Stimulated activated CD4-positive, alpha-beta T cell treated with anti-CD3 and anti-CD28 coated beads, Interleukin-2, amount 100 ng/mL, for 48 hours (primary cell): ENCODE measurements at regions not wholly inside any gene's neighbourhood (a gene's known extent, or its start where the extent isn't known, plus 50 kb on each side); places are given as distances from the start of the nearest gene placed in this dataset.

Source experiments
- DNase-seq, 2 donors: peaks; one replicate each; pipeline ENCODE4 v3.0.0-alpha.2; 2020

DNA sequence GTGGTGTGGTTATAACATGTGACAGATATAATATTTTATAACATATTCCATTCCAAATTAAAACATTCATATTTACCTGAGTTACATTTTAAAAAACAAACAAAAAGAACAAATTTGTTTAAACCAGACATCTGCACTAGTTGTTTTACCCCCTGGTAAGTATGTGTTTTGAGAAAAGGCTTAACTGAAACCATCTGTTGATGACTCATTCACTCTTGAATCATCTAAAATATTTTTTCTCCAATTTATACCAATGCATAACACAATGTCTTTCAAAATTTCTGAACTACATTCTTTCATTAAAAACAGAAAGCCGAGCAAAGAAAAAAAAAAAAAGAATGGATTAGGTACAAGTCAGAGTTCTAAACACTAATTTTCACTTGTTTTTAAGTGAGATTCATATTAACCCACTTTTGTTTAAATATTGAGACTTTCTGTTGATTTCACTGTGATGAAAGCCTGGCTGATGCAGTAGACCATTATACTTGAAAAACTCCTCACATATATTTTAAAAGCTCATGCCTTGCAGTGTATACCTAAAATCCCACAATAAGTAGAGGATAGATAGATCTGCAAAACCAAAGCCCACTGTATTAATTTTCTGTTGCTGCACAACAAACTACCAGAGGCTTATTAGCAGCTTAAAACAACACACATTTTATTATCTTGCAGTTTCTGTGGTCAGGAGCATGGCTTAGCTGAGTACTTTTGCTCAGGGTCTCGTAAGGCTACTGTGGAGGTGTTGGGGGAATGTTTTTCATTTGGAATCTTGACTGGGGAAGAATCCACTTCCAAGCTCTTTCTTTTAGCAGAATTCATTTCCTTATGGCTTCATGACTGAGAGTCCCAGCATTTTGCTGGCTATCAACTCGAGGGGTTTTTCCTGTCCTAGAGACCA, 221.5 kb downstream of the PCDH18 start:
- no peak for DNase-seq

DNA sequence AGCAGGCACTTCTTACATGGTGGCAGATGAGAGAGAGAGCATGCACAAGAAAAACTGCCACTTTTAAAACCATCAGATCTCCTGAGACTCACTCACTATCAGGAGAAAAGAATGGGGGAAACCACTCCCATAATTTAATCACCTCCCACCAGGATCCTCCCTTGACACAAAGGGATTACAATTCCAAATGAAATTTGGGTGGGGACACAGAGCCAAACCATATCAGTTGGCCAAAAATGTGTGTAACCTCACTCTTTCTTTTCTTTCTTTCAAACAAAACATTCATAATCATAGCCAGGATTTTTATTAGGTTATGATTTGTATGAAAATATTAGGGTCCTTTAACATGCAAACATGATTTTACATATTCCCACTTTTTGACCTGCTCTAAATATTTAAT, 222.1 kb downstream of the PCDH18 start:
- no peak for DNase-seq

DNA sequence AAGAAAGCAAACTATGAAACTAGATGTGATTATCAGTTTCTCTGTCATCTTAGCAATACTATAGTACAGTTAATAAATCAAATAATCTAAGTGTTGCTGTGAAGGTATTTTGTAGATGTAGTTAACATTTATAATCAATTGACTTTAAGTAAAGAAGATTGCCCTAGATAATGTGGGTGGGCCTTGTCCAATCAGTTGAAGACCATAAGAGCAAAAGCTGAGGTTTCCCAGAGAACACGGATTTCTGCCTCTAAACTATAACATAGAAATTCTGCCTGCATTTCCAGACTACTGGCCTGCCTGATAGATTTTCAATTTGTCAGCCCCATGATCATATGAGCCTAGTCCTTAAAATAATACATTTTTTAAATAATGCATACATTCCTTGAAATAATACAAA, 222.9 kb downstream of the PCDH18 start:
- DNase-seq, result no peak

DNA sequence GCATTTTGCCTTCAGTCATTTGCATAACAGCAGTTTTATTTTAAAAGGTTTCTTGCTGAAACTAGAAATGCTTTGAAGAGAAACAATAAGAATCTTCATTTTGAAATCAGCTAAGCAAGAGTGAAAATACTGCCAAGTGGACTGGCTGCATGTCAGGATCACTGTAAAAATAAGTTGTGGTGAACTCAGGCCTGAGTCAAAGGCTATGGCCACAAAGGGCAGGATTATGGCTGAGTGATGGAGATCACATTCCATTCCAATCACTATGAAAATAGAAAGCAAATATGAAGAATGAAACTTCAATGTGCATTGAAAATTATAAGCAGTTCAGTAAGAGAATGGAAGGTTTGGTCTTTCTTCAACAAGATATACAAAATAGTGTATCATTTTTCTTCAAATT, 224.5 kb downstream of the PCDH18 start:
- no peak for DNase-seq

DNA sequence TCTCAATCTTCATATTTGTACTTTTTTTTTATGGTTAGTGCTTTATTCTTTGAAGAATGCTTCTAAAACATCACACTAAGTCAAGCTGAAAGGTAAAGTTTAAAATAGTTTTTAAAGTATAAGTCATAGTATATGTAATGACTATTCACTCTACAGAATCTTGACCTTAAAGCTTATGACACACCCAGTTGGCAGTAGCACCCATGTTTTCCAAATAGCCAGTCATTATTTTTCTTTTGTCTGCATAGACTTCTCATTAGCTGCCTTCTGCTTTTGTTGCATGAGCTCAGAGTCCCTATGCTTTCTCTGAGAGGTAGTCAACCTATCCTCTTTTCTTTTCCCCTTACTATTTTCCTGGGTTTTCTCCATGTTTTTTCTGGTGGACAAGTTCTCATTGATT, 231.5 kb downstream of the PCDH18 start:
- DNase-seq, result no peak

DNA sequence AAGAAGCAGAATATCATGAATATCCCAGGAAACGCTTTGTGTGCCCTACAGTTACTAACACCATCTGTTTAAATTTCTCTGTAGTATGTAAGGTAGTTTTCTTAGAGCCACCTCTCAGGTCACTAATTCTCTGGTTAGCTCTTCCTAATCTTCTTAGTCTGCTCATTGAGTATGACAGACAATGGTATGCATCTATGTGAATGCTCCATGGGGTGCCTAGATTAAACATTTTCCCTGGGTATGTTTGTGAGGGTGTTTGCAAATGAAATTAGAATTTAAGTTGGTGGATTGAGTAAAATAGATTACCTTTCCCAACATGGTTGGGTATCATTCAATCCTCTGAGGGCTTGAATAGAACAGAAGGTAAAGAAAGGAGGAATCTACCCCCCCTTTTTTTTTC, 233.0 kb downstream of the PCDH18 start:
- no peak for DNase-seq

DNA sequence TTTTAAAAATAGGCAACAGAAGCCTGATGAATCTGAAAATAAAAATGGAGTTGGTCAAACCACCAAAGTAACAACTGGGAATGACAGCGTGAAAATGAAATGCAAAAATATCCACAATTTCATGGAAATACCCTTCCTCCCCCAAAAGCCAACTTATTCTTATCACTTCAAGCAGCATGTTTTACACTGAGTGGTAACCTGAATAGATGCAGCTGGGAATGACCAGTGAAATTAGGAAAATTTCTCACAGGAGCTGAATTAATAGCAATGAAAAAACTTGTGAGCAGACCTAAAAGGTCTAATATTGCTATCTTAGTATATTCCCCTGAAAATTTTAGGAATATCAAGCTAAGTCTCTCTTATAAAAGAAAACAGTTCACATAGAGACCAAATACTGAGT, 239.0 kb downstream of the PCDH18 start:
- no peak for DNase-seq

DNA sequence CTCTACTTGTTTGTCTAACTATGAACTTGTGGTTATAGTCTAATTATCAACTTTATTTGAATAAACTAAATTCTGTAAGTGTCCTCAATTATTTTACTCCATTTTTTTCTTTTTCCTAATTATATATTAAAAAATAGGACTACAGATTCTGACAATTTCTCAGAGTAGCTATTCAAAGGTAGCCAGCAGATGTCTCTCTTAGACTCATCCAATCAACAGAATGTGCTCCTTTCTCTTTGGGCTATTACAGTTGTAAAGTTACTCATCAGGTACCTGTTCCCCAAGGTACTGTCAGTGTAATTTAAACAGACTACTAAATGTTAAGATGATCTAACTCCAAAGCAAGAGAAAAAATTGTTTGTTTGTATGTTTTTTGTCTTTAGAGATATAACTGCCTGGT, 248.6 kb downstream of the PCDH18 start:
- DNase-seq, result no peak

DNA sequence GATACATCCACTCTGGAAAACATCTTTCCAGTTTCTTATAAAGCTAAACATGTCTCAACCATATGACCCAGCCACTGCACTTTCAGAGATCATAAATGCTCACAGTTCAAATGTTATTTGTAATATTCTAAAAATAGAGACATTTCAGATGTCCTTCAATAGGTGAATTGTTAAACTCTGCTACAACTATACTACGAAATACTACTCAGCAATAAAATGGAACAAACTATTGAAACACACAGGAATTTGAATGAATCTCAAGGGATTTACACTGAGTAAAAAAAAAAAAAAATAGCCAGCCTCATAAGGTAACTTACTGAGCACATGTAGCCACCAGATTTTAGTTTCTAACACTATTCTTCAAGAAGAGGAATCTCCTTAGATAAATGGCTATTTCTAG, 253.9 kb downstream of the PCDH18 start:
- no peak for DNase-seq

DNA sequence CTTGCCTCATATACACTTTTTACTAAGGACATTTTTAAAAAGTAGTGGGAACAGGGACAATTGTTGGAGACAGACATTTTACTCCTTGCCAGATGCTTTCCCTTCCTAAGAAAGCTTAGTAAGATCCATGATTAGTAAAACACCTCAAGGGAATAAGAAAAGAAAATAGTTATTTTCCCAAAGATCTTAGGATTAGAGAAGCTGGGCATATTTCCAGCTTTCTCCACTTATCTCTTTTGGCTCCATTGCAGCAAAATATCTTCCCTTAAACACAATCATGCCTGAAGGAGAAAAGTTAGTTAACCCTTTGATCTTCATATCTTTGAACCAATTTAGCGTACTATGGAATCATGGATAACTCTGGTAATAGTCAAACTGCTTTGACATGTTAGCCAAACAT, 257.9 kb downstream of the PCDH18 start:
- no peak for DNase-seq

DNA sequence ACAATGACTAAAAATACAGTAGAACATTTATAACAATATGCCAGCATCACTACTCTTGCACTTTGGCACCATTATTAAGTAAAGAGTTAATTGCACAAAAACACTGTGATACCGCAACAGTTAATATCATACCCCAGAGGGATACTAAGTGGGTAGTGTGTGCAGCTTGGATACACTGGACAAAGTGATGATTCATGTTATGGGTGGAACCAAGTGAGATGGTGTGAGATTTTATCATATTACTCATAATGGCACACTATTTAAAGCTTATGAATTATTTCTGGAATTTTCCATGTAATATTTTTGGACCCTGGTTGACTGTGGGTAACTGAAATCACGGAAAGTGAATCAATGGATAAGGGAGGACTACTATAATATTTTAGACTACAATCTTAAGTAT, 265.3 kb downstream of the PCDH18 start:
- no peak for DNase-seq

DNA sequence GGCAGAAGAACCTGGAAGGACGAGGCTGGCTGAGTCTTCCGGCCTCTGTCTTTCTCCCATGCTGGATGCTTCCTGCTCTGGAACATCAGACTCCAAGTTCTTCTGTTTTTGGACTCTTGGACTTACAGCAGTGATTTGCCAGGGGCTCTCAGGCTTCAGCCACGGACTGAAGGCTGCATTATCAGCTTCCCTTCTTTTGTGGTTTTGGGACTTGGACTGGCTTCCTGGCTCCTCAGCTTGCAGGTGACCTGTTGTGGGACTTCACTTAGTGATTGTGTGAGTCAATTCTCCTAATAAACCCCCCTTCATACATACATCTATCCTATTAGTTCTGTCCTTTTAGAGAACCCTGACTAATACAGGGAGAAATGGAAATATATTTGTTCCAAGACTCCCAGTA, 265.8 kb downstream of the PCDH18 start:
- no peak for DNase-seq

DNA sequence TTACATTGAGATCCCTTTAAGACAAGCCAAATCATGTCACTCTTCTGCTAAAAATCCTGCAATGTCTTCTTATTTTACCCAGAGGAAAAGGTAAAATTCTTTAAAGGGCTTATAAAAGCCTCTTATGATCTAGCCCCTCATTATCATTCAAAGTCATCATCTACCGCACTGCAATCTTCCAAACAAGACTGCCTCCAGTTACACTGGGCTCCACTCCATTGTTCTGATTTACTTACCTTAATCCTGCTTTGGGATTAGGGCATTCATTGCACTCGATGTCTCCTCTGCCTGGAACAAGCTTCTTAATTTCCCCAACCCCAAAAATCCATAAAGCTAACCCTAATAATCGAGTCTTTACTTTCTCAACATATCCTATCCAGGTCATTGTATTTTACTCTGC, 269.1 kb downstream of the PCDH18 start:
- DNase-seq, result no peak

DNA sequence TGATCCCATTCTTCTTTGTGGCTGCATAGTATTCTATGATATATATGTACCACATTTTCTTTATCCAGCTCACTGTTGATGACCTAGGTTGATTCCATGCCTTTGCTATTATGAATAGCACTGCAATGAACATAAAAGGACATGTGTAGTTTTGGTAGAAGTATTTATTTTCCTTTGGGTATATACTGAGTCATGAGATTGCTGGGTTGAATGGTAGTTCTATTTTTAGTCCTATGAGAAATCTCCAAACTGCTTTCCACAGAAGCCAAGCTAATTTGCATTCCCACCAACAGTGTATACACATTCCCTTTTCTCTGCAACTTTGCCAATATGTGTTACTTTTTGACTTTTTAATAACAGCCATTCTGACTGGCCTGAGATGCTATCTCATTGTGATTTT, 278.3 kb downstream of the PCDH18 start:
- no peak for DNase-seq

DNA sequence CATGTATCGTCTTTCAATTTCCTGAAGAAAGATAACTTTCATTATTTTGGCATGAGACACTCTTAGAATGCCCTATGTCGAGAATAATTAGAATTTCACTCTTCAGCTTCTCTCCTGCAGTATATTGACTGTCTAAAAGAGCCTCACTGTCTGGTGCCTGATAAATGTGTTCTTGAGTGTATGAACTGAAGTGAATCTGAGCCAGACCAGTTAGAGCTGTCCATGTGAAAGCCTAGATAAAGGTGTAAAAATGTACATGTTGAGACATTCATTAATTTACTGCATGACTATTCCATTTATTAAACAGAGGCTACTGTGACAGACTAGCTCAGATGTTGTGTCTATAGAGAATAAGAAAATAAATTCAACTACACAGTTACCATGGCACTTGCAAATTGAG, 283.2 kb downstream of the PCDH18 start:
- DNase-seq, result no peak

DNA sequence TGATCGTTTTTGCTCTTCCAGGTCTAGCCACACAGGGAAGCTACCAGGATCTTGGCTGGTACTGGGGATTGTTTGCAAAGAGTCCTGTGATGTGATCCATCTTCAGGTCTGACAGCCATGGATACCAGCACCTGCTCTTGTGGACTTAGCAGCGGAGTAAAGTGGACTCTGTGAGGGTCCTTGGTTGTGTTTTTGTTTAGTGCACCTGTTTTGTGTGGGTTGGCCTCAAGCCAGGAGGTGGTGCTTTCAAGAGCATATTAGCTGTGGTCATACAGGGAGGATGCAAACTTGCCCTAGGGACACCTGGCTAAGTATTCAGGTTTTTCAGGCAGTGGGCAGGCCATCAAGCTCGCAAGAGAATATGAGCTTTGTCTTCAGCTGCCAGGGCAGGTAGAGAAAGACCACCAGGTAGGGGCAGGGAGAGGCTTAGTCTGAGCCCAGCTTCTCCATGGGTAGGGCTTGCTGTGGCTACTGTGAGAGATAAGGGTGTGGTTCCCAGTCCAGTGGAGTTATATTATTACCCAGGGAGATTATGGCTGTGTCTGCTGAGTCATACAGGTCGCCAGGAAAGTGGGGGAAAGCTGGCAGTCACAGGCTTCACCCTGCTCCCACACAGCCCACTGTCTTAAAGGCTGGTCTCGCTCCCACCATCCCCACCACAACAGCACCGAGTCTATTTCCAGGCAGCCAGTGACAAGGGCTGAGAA, 293.7 kb downstream of the PCDH18 start:
- DNase-seq, result no peak

DNA sequence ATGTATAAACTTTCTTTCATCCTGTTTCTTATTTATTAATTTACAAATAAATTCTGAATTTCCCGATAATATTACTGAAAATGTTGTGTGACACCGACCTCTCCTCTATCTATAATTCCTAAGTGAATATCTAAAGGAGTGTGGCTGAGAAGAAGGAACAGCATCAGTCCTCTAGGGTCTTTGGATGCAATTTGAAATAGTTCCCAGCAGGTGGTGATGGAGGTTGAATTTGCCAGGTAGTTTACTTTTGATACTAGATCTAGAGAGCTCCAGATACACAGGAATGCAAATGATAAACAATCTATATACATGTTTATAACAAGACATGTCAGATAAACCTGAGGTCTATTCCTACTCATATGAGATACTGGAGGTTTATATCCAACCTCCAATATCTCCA, 305.4 kb downstream of the PCDH18 start:
- DNase-seq, result no peak

DNA sequence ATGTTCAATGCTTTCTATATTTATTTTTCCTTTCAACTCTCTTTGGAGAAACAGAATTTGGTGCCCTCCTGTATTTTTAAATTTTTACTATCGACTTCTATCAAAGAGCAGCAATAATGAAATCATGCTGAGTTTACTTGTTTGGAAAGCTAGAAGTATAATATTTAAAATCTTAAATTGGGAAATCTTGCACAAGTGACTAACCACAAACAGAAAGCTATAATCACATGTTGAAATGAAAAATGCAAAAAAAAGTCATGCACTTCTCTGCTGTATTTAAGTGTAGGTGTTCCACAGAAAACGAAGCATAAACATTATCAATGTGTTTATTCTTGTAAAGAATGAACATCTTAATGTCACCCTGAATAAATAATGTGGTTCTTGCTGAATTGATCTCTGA, 306.1 kb downstream of the PCDH18 start:
- no peak for DNase-seq

DNA sequence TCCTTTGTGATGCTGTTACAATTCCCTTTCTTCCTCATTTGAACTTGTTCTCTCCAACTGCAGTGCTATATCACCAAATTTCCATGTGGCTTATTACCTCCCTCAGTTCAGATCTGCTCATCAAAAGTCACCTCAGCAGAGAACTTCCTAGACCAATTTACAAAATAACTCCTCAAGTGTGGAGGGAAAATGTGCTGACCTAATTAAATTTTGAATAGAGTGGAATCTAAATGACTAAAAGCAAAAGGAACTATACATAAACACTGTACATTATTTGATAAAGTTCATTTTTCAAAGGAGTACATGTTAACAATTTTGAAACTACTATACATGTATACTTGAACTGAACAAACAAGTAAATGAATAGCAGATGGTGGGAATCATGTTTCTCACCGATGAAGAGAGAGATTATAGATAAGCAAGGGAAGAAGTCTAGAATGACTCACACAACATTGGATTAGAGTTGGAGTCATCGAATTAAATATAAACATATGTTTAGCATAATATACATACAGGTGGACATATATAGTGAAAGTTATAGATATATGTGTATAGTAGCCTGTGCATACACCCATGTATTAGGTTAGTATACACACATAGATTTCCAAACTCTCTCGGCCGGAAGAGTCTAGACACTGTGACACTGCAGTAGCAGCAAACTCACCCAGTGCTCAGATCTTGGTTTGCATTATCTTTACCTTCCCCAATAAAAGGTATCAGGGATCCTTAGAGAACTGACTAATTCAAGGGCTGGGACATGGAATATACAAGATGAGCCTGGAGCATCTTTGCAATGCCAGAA, 318.7 kb downstream of the PCDH18 start:
- no peak for DNase-seq

DNA sequence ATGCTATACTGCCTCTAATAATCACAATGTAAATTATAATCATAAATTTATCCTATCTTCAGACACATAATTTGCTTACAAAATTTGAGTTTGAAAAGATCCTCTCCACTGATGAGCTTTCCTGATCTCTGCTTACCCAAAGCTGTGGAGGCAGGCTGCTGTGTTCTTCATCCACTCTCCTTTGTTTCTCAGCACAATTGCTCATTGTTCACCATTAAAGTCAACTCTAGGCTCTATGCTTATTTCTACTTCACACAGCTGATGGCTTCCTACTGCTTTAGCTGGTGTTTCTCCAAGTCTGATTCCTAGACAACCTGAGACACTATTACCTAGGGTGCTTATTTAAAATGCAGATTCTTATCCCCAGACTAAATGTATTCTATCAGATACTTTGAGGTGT, 319.7 kb downstream of the PCDH18 start:
- no peak for DNase-seq

DNA sequence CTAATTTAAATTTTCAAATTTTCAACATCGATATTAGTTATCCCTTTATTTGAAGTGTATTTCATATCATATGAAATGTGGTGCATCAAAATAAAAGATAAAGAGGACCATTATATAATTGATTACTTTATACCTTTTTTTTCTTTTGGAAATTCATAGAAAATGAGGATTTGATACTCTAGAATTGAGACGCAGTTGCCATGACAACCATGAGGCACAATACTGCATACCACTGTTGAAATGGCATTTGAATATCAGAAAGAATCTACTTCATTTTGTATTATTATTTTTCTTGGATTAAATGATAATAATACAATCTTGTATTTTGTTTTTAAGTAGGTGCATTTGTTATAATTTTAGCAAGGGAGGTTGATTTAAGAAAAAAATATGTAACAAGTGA, 323.1 kb downstream of the PCDH18 start:
- DNase-seq, result no peak

DNA sequence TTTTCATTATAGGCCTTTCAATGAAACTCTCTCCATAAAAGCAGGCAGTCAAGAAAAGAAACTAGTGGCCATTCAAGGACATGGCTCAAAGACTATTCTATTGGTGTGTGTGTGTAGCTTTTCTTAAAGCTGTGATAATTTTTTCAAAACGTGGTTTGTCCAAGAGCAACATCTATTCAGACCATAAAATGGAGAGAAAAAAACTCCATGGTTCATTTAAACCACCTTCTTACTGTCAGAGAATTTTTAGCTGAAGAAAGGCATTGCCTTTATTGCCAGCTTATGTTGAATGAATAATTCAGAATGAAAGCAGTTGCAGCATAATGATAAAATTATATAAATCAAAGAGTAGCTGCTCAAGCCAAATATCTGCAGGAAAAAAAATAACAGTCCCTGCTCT, 325.5 kb downstream of the PCDH18 start:
- no peak for DNase-seq

DNA sequence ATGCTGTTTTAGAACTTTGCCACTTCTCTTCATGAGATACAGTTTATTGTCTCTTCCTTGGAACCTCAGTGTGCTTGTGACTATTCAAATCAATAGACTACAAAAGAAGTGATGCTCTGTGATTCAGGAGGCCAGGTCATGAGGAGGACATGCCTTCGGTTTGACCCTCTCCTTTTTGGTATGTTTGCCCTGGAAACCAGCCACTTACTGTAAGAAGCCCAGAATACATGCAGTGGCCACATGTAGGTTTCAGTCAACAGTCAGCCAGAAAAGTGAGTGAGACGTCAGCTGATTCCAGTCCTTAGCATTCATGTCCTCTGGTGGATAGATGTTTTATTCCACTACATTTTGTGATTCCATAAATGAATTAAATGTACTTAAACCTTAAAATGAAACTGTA, 328.7 kb downstream of the PCDH18 start:
- no peak for DNase-seq

DNA sequence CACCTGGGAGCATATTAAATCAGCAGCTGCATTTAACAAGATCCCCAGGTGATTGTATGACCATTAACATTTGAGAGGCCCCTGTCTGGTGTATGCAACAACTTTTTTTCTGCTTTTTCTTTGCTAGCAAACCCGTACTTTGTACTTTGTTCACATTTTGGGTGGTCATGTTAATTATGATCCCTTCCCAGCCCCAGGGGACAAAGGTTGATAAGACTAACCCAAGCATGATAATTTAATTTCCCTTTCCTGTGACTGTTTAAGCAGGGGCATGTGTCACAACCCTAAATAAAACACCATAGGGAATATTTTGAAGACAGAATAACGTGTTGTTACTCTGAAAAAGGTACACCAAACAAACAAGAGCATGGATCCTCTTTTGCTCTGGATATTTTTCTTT, 332.0 kb downstream of the PCDH18 start:
- DNase-seq, result no peak
